Head of caudate nucleus (tissue), 42 donors: ENCODE measurements at regions not wholly inside any gene's neighbourhood (a gene's known extent, or its start where the extent isn't known, plus 50 kb on each side); places are given as distances from the start of the nearest gene placed in this dataset.
"Not testable (repeated sequence)": the region's sequence is repeated elsewhere in the genome, so short reads cannot be mapped to it uniquely, and the experiment has no call there.

Experiments
- DNase-seq, 42 donors: peaks; one replicate each; pipeline versions ENCODE4 v3.0.0 to v3.0.0-alpha.2; 2020 to 2021; ENCODE audit warnings: mixed read lengths in 7 of 42
- intact Hi-C: fragments of 100-400 bp; cut with DNase I; formaldehyde crosslinking; loops from one replicate; pipeline ENCODE4 v1.15.0; 2022

DNA sequence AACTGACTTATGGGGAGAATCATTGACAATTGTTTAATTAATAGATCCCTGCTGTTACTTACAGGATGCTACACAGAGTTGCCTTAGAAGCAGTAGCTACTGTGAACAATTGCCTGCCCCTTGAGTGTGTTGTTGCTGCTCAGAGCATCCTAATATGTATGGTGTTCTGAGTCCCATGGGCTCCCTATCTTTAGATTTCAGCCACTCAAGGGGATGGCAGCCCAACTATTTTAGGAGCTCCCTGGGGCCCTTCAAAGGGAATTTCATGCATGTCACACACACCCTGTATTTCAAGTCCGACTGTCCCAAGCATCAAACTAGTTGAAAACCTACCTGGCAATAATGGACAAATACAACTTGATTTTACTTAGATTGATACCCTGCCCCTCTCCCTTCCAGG, 111.2 kb downstream of the NOC3L start:
- intact Hi-C loops: no loop called here
- no peak for DNase-seq

DNA sequence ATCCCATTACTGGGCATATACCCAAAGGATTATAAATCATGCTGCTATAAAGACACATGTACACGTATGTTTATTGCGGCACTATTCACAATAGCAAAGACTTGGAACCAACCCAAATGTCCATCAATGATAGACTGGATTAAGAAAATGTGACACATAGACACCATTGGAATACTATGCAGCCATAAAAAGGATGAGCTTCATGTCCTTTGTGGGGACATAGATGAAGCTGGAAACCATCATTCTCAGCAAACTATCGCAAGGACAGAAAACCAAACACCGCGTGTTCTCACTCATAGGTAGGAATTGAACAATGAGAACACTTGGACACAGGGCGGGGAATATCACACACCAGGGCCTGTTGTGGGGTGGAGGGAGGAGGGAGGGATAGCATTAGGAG, 105.3 kb downstream of the NOC3L start:
- intact Hi-C loops, DNase-seq: not testable (repeated sequence)

- intact Hi-C loops: no loop called here
- DNase-seq: no peak
Measured at GRCh38 chr10:94260455-94260854, 102.3 kb downstream of the NOC3L start.

GRCh38 chr10:94264085-94264484, 98.7 kb downstream of the NOC3L start:
- intact Hi-C loops: no loop called here
- no peak for DNase-seq

DNA sequence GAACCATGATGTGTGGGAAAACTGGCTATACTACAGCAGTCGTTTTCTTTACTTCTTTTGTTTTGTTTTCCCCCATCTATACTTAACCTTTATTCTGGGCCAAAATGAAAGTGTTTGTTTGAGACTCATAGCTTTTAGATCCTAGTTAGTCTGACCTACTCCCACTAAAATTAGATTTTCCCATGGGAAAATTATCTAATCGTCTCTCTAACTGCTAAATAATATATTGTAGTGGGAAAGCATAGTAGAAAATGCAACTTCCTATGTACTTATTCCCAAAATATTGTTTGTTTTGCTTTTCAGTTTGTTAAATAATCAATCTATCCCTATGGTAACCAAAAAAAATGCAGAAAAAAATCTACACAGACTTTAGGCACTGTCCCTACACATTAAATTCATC, 96.6 kb downstream of the NOC3L start:
- DNase-seq: no peak
- intact Hi-C loops: no loop called here

DNA sequence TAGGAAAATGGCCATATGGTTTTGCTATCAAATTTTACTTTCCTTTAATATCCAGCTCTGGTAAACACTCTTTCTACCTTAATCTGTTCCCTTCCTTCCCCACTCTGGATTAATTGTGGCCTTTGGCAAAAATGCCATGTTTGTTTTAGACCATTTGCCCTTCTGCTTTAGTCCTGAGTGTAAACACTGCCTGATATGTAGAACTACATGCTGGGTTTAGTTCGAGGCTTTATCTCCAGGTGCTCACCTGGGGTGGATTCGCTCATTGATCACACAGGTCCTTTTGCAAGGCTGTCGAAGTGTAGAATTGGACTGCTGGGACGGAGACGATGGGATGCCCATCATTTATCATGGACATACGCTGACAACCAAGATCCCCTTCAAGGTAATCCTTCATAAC, 94.1 kb downstream of the NOC3L start:
- intact Hi-C loops: no loop called here
- DNase-seq: no peak

- intact Hi-C loops: no loop called here
- no peak for DNase-seq
Measured at GRCh38 chr10:94274142-94274787, 88.5 kb downstream of the NOC3L start.

DNA sequence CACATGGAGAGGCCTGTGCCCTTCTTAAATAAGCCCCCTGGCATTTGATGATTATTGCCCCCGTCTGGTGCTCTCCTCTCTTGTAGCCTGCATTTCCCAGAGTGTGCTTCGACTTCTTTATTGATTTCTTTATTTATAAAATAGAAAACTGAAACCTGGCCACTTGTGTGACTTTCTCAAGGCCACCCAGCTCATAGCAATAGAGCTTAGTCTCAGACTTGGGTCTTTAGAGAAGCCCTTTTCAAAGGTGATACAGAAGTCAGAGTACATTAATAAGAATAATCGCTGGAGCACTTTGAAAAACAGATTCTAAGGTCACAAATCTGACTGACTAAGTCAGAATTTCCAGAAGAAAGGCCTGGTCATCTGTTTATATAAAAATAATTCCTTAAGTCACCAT, 86.6 kb downstream of the NOC3L start:
- intact Hi-C loops: no loop called here

GRCh38 chr10:94277450-94277849, 85.3 kb downstream of the NOC3L start:
- DNase-seq: no peak
- intact Hi-C loops: no loop called here

More for the DNA sequence above, 86.6 kb downstream of the NOC3L start:
- DNase-seq: no peak

- peak in 37 of 42 donors; percentile 8 to 80 (median 52) for DNase-seq
- intact Hi-C loops: no loop called here
Measured at GRCh38 chr10:94279835-94280709, 82.7 kb downstream of the NOC3L start.

GRCh38 chr10:94281654-94282053, 81.1 kb downstream of the NOC3L start:
- intact Hi-C loops: no loop called here

DNA sequence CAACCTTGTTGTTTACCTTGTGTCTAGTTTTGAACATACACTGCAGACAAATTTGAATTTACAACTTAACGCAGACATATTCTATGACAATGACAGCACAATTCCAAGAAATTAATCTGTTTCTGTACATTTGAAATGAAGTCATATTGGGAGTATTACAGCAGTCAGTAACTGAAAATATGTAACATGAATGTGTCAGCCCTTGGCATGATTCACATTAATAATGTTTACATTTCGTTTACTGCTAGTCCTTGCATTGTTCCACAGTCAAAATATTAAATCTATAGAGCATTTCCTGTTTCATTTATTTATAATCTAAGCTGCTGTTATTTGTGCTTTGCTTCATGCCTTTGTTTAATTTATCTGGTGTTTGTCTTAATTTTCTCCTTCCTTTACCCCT, 80.4 kb downstream of the NOC3L start:
- intact Hi-C loops: no loop called here
- no peak for DNase-seq

More at GRCh38 chr10:94281654-94282053, 81.1 kb downstream of the NOC3L start:
- no peak for DNase-seq
